ENCODE measurements at regions not wholly inside any gene's neighbourhood (a gene's known extent, or its start where the extent isn't known, plus 50 kb on each side); places are given as distances from the start of the nearest gene placed in this dataset.

- H3K4ac ChIP-seq (ENCODE audit: low read depth, low read length), result no peak overlapping the region
- no peak overlapping the region for H2BK12ac ChIP-seq (ENCODE audit: insufficient read length, low read depth, low read length)
- H3K27me3 Mint-ChIP-seq (ENCODE audit: low read depth), result no peaks in the 10 kb centered on the region
- no peak overlapping the region for H2BK5ac ChIP-seq (ENCODE audit: insufficient read length, low read length)
- no peaks in the 10 kb centered on the region for H3K79me2 ChIP-seq (ENCODE audit: insufficient read depth, low read length)
- H3K18ac ChIP-seq (ENCODE audit: insufficient read length, low read depth, low read length), result no peak overlapping the region
- H2BK120ac ChIP-seq (ENCODE audit: low read depth, low read length, poor library complexity, severe bottlenecking), result no peak overlapping the region
- no peak overlapping the region for H3K9ac ChIP-seq (ENCODE audit: extremely low read depth, insufficient read length, low read length)
- no peaks in the 10 kb centered on the region for H3K9me3 ChIP-seq (ENCODE audit: control insufficient read depth, low read depth, low read length)
- H2AFZ ChIP-seq (ENCODE audit: low read length), result no peak overlapping the region
- H4K8ac ChIP-seq (replicated peaks; ENCODE audit: insufficient read length, low read depth, low read length), result no peak overlapping the region
- H3K27me3 ChIP-seq (ENCODE audit: insufficient read depth, low read length), result no peaks in the 10 kb centered on the region
- no peak overlapping the region for H3K4me3 Mint-ChIP-seq
- no peak overlapping the region for H3K27ac Mint-ChIP-seq
- H3K56ac ChIP-seq (ENCODE audit: insufficient read length, low read depth, low read length), result no peak overlapping the region
- no peaks in the 10 kb centered on the region for H3K23me2 ChIP-seq (ENCODE audit: insufficient read length, low read depth, low read length, poor library complexity, severe bottlenecking)
- no peak overlapping the region for H3K4me2 ChIP-seq (ENCODE audit: insufficient read depth, insufficient read length, low read length)
- H3T11ph ChIP-seq (ENCODE audit: low read length), result no peak overlapping the region
- H3K14ac ChIP-seq (ENCODE audit: insufficient read depth, low read length), result no peak overlapping the region
- H2BK20ac ChIP-seq (ENCODE audit: low read depth, low read length, poor library complexity, severe bottlenecking), result no peak overlapping the region
- no CpG with 5 or more reads among the region's 9 CpGs for WGBS (ENCODE audit: extremely low coverage, insufficient read length, low lambda C conversion rate)
- H3K9me3 Mint-ChIP-seq, result peaks cover 6 to 7% of the 10 kb centered on the region in 2 experiments; a peak in 3 of 5 replicates
- no peak overlapping the region for H3K27ac ChIP-seq (ENCODE audit: insufficient read length, low read depth, low read length)
- no peak for DNase-seq
- no peaks in the 10 kb centered on the region for H4K20me1 ChIP-seq (ENCODE audit: control insufficient read depth, insufficient read depth, insufficient read length)
- no peak for TF ChIP-seq CTCF (conservative IDR thresholded peaks at IDR 0.05)
- H4K91ac ChIP-seq (ENCODE audit: insufficient read length, low read depth, low read length), result no peak overlapping the region
- peaks cover 9 to 20% of the 10 kb centered on the region in 2 experiments for H3K4me1 Mint-ChIP-seq
- peaks cover 0 to 8% (median 3%) of the 10 kb centered on the region in 3 experiments; a peak in 2 of 7 replicates for H3K36me3 Mint-ChIP-seq (ENCODE audit: insufficient read depth in 1 of 3, low read depth in 3 of 3)
- H3K4me1 ChIP-seq (ENCODE audit: insufficient read depth, low read length), result no peaks in the 10 kb centered on the region; the same call in 1 of the 2 replicates
- no peak overlapping the region for H4K5ac ChIP-seq (ENCODE audit: insufficient read length, low read depth, low read length)
- H3K79me1 ChIP-seq (ENCODE audit: insufficient read depth, low read depth, low read length, poor library complexity, severe bottlenecking), result no peaks in the 10 kb centered on the region
- H2AK5ac ChIP-seq (ENCODE audit: insufficient read length, low read length), result no peak overlapping the region
- no peak overlapping the region; the same call in 1 of the 2 replicates for H2BK15ac ChIP-seq (ENCODE audit: low read depth, low read length)
- H3K23ac ChIP-seq (ENCODE audit: insufficient read length, low read depth, low read length), result no peak overlapping the region
Measured at GRCh38 chr21:39097981-39098380, 85.3 kb downstream of the PSMG1 start.
